WTC11 (cell line): ENCODE measurements at regions not wholly inside any gene's neighbourhood (a gene's known extent, or its start where the extent isn't known, plus 50 kb on each side); places are given as distances from the start of the nearest gene placed in this dataset.
"Not testable (repeated sequence)": the region's sequence is repeated elsewhere in the genome, so short reads cannot be mapped to it uniquely, and the experiment has no call there.

Experiments used
- ATAC-seq: fragments of 200-7000 bp; cut with Tn5 transposase; 2 replicates; pipeline ENCODE4 v1.10.0; 2021; ENCODE audit warnings: mild to moderate bottlenecking, moderate library complexity
- CTCF ChIA-PET: fragments of 300-600 bp; sonication (Branson Sonifier 250); formaldehyde crosslinking; loops from one replicate; lab custom pipeline; 2021; ENCODE audit warnings: antibody characterized with exemption; lab: Charles Lee
- POLR2A ChIA-PET: fragments of 350-600 bp; sonication (Branson Sonifier 250); formaldehyde crosslinking; loops from one replicate; lab custom pipeline; 2021; ENCODE audit warnings: antibody characterized with exemption; lab: Charles Lee
- DNase-seq: peaks from one replicate; pipeline ENCODE4 v3.0.0; 2021; ENCODE audit warnings: low spot score
- H3K27ac Mint-ChIP-seq: 2 replicates; pipeline ENCODE4 v1.8.0; 2021; ENCODE audit warnings: mixed read lengths
- H3K27me3 Mint-ChIP-seq: 2 replicates; pipeline ENCODE4 v1.8.0; 2021; ENCODE audit warnings: low read depth, mild to moderate bottlenecking, moderate library complexity, mixed read lengths
- H3K36me3 Mint-ChIP-seq: 2 replicates; pipeline ENCODE4 v1.8.0; 2021; ENCODE audit warnings: mixed read lengths
- H3K4me1 Mint-ChIP-seq: 2 replicates; pipeline ENCODE4 v1.8.0; 2022; ENCODE audit warnings: mixed read lengths
- H3K4me3 Mint-ChIP-seq: 2 replicates; pipeline ENCODE4 v1.8.0; 2021; ENCODE audit warnings: mild to moderate bottlenecking, moderate library complexity, mixed read lengths
- H3K9me3 Mint-ChIP-seq: 2 replicates; pipeline ENCODE4 v1.8.0; 2021; ENCODE audit warnings: mixed read lengths
- CBFB ChIP-seq: sonication (generic); formaldehyde crosslinking; IDR thresholded peaks from 2 replicates; pipeline ENCODE4 v1.8.1; 2022; ENCODE audit warnings: mild to moderate bottlenecking, low read depth, missing genetic modification reagents
- CDX4 ChIP-seq: fragments of 250-450 bp; sonication (Bioruptor Pico); IDR thresholded peaks from 2 replicates; pipeline ENCODE4 v1.9.0; 2021; ENCODE audit warnings: moderate library complexity, mild to moderate bottlenecking, inconsistent platforms, borderline replicate concordance
- E2F1 ChIP-seq: sonication (generic); formaldehyde crosslinking; IDR thresholded peaks from 2 replicates; pipeline ENCODE4 v1.8.0; 2022; ENCODE audit warnings: mild to moderate bottlenecking, missing genetic modification reagents
- E2F5 ChIP-seq: sonication (generic); formaldehyde crosslinking; IDR thresholded peaks from 2 replicates; pipeline ENCODE4 v1.8.1; 2022; ENCODE audit warnings: mild to moderate bottlenecking, moderate library complexity, missing genetic modification reagents
- GRHL2 ChIP-seq: fragments of 250-450 bp; sonication (Bioruptor Pico); IDR thresholded peaks from 2 replicates; pipeline ENCODE4 v1.8.0; 2022; ENCODE audit warnings: mild to moderate bottlenecking, moderate library complexity; ENCODE audit not compliant: insufficient replicate concordance, severe bottlenecking
- HMGA2 ChIP-seq: fragments of 250-450 bp; sonication (Bioruptor Pico); IDR thresholded peaks from 2 replicates; pipeline ENCODE4 v1.4.0; 2021; ENCODE audit warnings: mild to moderate bottlenecking, moderate library complexity
- JUN ChIP-seq: sonication (generic); formaldehyde crosslinking; IDR thresholded peaks from 2 replicates; pipeline ENCODE4 v1.8.0; 2023; ENCODE audit warnings: mild to moderate bottlenecking, missing genetic modification reagents
- MAX ChIP-seq: sonication (generic); formaldehyde crosslinking; IDR thresholded peaks from 2 replicates; pipeline ENCODE4 v1.8.0; 2022; ENCODE audit warnings: mild to moderate bottlenecking, missing genetic modification reagents
- MLX ChIP-seq: sonication (generic); formaldehyde crosslinking; IDR thresholded peaks from 2 replicates; pipeline ENCODE4 v1.8.1; 2023; ENCODE audit warnings: mild to moderate bottlenecking, missing genetic modification reagents, moderate library complexity
- NFATC4 ChIP-seq: fragments of 250-450 bp; sonication (Bioruptor Pico); IDR thresholded peaks from 2 replicates; pipeline ENCODE4 v1.9.0; 2021; ENCODE audit warnings: mild to moderate bottlenecking
- NR1H2 ChIP-seq: sonication (generic); formaldehyde crosslinking; IDR thresholded peaks from 2 replicates; pipeline ENCODE4 v1.9.0; 2021; ENCODE audit warnings: mild to moderate bottlenecking, moderate library complexity, missing genetic modification reagents
- ZBTB43 ChIP-seq: sonication (generic); formaldehyde crosslinking; IDR thresholded peaks from 2 replicates; pipeline ENCODE4 v1.8.1; 2023; ENCODE audit warnings: mild to moderate bottlenecking, missing genetic modification reagents
- ZNF263 ChIP-seq: sonication (generic); formaldehyde crosslinking; IDR thresholded peaks from 2 replicates; pipeline ENCODE4 v1.8.1; 2022; ENCODE audit warnings: low read depth, mild to moderate bottlenecking, moderate library complexity, missing genetic modification reagents
- ZNF317 ChIP-seq: sonication (generic); formaldehyde crosslinking; IDR thresholded peaks from 2 replicates; pipeline ENCODE4 v1.8.1; 2023; ENCODE audit warnings: low read depth, mild to moderate bottlenecking, moderate library complexity, missing genetic modification reagents, borderline replicate concordance
- ZNF512 ChIP-seq: sonication (generic); formaldehyde crosslinking; IDR thresholded peaks from 2 replicates; pipeline ENCODE4 v1.8.1; 2022; ENCODE audit warnings: missing genetic modification reagents, borderline replicate concordance

- H3K4me3 Mint-ChIP-seq, POLR2A ChIA-PET, CTCF ChIA-PET, ATAC-seq, H3K36me3 Mint-ChIP-seq, H3K27ac Mint-ChIP-seq, DNase-seq: not testable (repeated sequence)
- H3K9me3 Mint-ChIP-seq, result peaks cover 16% of the 10 kb centered on the region
- peaks cover 10% of the 10 kb centered on the region for H3K4me1 Mint-ChIP-seq
- H3K27me3 Mint-ChIP-seq, result peaks cover 22% of the 10 kb centered on the region
Measured at GRCh38 chr11:119565693-119566092, 142.7 kb upstream of the THY1 start.

- no peak for DNase-seq
- CTCF ChIA-PET, result interaction anchor here (0.6 to 2.1 kb wide), 8 partner anchors 12 to 81 kb away, joined by 3 to 10 read pairs (median 3); no protein-coding TSS in a partner anchor
Measured at GRCh38 chr11:119560961-119561360, 138.0 kb upstream of the THY1 start.

GRCh38 chr11:119560291-119560690 is 137.3 kb upstream of the THY1 start:
- H3K27me3 Mint-ChIP-seq, result peaks cover 27% of the 10 kb centered on the region
- ChIA-PET CTCF (interaction anchor here (1.2 to 2.1 kb wide), 6 partner anchors 12 to 80 kb away, joined by 3 to 10 read pairs (median 4); no protein-coding TSS in a partner anchor), POLR2A (no interaction called here)
- DNase-seq, result no peak
- no peak overlapping the region for H3K4me3 Mint-ChIP-seq
- H3K9me3 Mint-ChIP-seq, result peaks cover 25% of the 10 kb centered on the region
- ATAC-seq, result no peak
- TF ChIP-seq GRHL2 (CRISPR knock-in tag), result no peak
- H3K36me3 Mint-ChIP-seq, result 0 out of 2 replicates have a peak, but pooled peaks cover 2% of the 10 kb centered on the region
- H3K4me1 Mint-ChIP-seq, result no peaks in the 10 kb centered on the region
- no peak overlapping the region for H3K27ac Mint-ChIP-seq

More at GRCh38 chr11:119560961-119561360, 138.0 kb upstream of the THY1 start:
- ATAC-seq, result no peak
- POLR2A ChIA-PET, result no interaction called here
- Mint-ChIP-seq H3K27me3 (peaks cover 26% of the 10 kb centered on the region), H3K4me1 (no peaks in the 10 kb centered on the region), H3K27ac (no peak overlapping the region), H3K9me3 (peaks cover 29% of the 10 kb centered on the region)
- TF ChIP-seq E2F5 (CRISPR knock-in tag) (no peak), CDX4 (CRISPR knock-in tag) (no peak), HMGA2 (CRISPR knock-in tag) (no peak), ZNF263 (CRISPR knock-in tag) (no peak), JUN (no peak)
- TF ChIP-seq, all 79 proteins: peak for 0
- Mint-ChIP-seq H3K36me3 (0 out of 2 replicates have a peak, but pooled peaks cover 2% of the 10 kb centered on the region), H3K4me3 (no peak overlapping the region)

GRCh38 chr11:119552106-119552485 is 129.1 kb upstream of the THY1 start:
- Mint-ChIP-seq H3K27me3 (peaks cover 5% of the 10 kb centered on the region; the same call in 1 of the 2 replicates), H3K4me3 (no peak overlapping the region), H3K9me3 (peaks cover 22% of the 10 kb centered on the region), H3K27ac (no peak overlapping the region), H3K4me1 (peaks cover 10% of the 10 kb centered on the region), H3K36me3 (peaks cover 9% of the 10 kb centered on the region; the same call in 1 of the 2 replicates)
- DNase-seq (no peak), ATAC-seq (no peak)
- ChIA-PET POLR2A (no interaction called here), CTCF (interaction anchor here (1.0 to 2.4 kb wide), 4 partner anchors 18 to 212 kb away, joined by 3 to 11 read pairs (median 3); no protein-coding TSS in a partner anchor)
- TF ChIP-seq ZNF317 (CRISPR knock-in tag) (no peak), MAX (no peak), E2F1 (CRISPR knock-in tag) (no peak)

GRCh38 chr11:119551420-119552105 is 128.6 kb upstream of the THY1 start:
- Mint-ChIP-seq H3K4me1 (peaks cover 10% of the 10 kb centered on the region), H3K9me3 (peaks cover 19% of the 10 kb centered on the region), H3K36me3 (peaks cover 9% of the 10 kb centered on the region; the same call in 1 of the 2 replicates), H3K4me3 (no peak overlapping the region), H3K27ac (no peak overlapping the region), H3K27me3 (peaks cover 5% of the 10 kb centered on the region; the same call in 1 of the 2 replicates)
- ATAC-seq, result no peak
- ChIA-PET CTCF (interaction anchor here (0.7 to 2.4 kb wide), 5 partner anchors 17 to 211 kb away, joined by 3 to 11 read pairs (median 3); no protein-coding TSS in a partner anchor), POLR2A (no interaction called here)
- no peak for DNase-seq
- no peak for TF ChIP-seq MLX (CRISPR knock-in tag)
- no peak for TF ChIP-seq CDX4 (CRISPR knock-in tag)
- no peak for TF ChIP-seq ZNF512 (CRISPR knock-in tag)
- TF ChIP-seq GRHL2 (CRISPR knock-in tag), result no peak
- TF ChIP-seq NR1H2 (CRISPR knock-in tag), result no peak
- no peak for TF ChIP-seq NFATC4 (CRISPR knock-in tag)
- no peak for TF ChIP-seq CBFB (CRISPR knock-in tag)
- no peak for TF ChIP-seq ZBTB43
